ENCODE measurements at regions not wholly inside any gene's neighbourhood (a gene's known extent, or its start where the extent isn't known, plus 50 kb on each side); places are given as distances from the start of the nearest gene placed in this dataset.

DNA sequence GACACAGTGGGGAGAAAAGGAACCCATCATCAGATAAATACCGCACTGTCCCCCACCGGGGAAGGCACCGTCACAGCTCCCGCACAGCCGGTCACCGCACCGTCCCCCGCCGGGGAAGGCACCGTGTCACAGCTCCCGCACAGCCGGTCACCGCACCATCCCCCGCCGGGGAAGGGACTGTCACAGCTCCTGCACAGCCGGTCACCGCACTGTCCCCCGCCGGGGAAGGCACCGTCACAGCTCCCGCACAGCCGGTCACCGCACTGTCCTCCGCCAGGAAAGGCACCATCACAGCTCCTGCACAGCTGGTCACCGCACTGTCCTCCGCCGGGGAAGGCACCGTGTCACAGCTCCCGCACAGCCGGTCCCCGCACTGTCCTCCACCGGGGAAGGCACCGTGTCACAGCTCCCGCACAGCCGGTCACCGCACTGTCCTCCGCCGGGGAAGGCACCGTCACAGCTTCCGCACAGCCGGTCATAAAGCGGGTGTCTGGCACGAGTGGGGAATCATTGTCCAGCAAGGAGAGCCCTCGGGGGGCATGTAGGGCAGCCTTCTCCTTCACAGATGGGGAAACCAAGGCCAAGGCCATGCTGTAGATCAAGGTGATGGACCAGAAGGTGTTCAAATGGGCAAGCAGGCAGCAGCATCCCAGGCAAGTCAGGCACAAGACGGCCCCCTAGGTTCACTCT, 280.1 kb downstream of the NPHP4 start:
- no peaks in the 10 kb centered on the region for H3K79me2 ChIP-seq (ENCODE audit: insufficient read depth, low read length)
- ATAC-seq (ENCODE audit: insufficient read depth, low read depth), result no peak
- H3K4me2 ChIP-seq (ENCODE audit: insufficient read depth, low read length), result no peak overlapping the region
- H3K27ac ChIP-seq (ENCODE audit: low read length), result no peak overlapping the region
- no peak overlapping the region for H3K4me3 ChIP-seq (ENCODE audit: low read depth in 1 of 2, low read length in 2 of 2)
- H3K9me3 ChIP-seq (ENCODE audit: insufficient read depth, low read length, severe bottlenecking), result peaks cover 5% of the 10 kb centered on the region
- no peak for TF ChIP-seq EZH2 (IDR thresholded peaks at IDR 0.05; ENCODE audit: borderline replicate concordance, low read depth, low read length, severe bottlenecking)
- TF ChIP-seq, protein P1, sequence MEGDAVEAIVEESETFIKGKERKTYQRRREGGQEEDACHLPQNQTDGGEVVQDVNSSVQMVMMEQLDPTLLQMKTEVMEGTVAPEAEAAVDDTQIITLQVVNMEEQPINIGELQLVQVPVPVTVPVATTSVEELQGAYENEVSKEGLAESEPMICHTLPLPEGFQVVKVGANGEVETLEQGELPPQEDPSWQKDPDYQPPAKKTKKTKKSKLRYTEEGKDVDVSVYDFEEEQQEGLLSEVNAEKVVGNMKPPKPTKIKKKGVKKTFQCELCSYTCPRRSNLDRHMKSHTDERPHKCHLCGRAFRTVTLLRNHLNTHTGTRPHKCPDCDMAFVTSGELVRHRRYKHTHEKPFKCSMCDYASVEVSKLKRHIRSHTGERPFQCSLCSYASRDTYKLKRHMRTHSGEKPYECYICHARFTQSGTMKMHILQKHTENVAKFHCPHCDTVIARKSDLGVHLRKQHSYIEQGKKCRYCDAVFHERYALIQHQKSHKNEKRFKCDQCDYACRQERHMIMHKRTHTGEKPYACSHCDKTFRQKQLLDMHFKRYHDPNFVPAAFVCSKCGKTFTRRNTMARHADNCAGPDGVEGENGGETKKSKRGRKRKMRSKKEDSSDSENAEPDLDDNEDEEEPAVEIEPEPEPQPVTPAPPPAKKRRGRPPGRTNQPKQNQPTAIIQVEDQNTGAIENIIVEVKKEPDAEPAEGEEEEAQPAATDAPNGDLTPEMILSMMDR (IDR thresholded peaks at IDR 0.05; ENCODE audit: borderline replicate concordance, extremely low read depth, low read length, poor library complexity, severe bottlenecking), result no peak
- no peaks in the 10 kb centered on the region for H4K20me1 ChIP-seq (ENCODE audit: insufficient read depth, low read length)
- DNase-seq, result no peak
- H3K27me3 ChIP-seq (ENCODE audit: insufficient read depth, low read length, poor library complexity), result no peaks in the 10 kb centered on the region
- H3K9ac ChIP-seq (ENCODE audit: low read depth, low read length), result no peak overlapping the region
- no peak overlapping the region for H2AFZ ChIP-seq (ENCODE audit: low read depth, low read length)
- H3K4me1 ChIP-seq (ENCODE audit: insufficient read depth, low read length), result no peaks in the 10 kb centered on the region
- H3K36me3 ChIP-seq (ENCODE audit: insufficient read depth, low read length), result no peaks in the 10 kb centered on the region

DNA sequence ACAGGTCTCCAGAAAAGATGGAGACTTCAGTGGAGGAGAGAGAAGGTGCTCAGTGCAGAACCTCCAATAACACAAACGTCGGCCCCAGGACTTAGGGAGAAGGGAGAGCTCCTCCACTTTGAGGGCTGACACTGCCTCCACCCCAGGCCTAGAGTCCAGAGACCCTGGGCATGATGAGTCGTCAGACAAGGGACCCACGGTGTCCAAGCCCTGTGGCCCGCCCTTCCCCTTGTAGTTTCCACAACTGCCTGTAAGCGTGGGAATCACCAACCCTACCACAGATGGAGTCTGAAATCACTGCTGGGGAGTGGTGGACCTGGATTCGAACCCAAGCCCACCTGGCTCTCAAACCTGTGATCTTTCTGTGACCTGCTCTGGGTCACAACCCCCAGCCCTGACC, 281.1 kb downstream of the NPHP4 start:
- ATAC-seq (ENCODE audit: insufficient read depth, low read depth), result no peak
- no peak overlapping the region for H3K4me2 ChIP-seq (ENCODE audit: insufficient read depth, low read length)

DNA sequence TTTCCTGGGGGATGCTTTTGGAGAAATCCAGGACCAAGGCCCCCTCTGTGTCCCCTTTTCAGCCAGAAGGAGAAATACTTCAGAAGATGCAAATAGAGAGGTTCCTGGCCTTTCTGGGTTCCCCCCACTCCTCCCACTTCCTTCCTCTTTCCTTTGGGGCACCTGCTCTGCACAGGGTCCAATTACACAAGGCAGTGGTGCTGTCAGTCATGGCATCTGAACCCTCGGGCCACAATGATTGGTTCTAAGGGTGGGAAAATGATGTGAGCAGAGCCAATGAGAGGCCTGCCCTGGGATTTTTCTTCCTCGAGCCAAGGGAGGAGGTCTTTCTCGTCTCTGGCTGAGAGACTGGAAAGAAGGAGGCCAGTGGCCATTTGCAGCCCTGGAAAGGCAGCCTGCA, 282.2 kb downstream of the NPHP4 start:
- no peaks in the 10 kb centered on the region for H3K36me3 ChIP-seq (ENCODE audit: insufficient read depth, low read length)
- no peak overlapping the region for H2AFZ ChIP-seq (ENCODE audit: low read depth, low read length)
- no peaks in the 10 kb centered on the region for H3K79me2 ChIP-seq (ENCODE audit: insufficient read depth, low read length)
- TF ChIP-seq, protein P1 (IDR thresholded peaks at IDR 0.05; ENCODE audit: borderline replicate concordance, extremely low read depth, low read length, poor library complexity, severe bottlenecking), result no peak
- no peak for TF ChIP-seq EZH2 (IDR thresholded peaks at IDR 0.05; ENCODE audit: borderline replicate concordance, low read depth, low read length, severe bottlenecking)
- H3K9me3 ChIP-seq (ENCODE audit: insufficient read depth, low read length, severe bottlenecking), result no peaks in the 10 kb centered on the region
- peak; percentile 6 for DNase-seq
- H3K27ac ChIP-seq (ENCODE audit: low read length), result no peak overlapping the region
- H3K4me1 ChIP-seq (ENCODE audit: insufficient read depth, low read length), result no peaks in the 10 kb centered on the region
- H3K9ac ChIP-seq (ENCODE audit: low read depth, low read length), result no peak overlapping the region
- no peak overlapping the region for H3K4me2 ChIP-seq (ENCODE audit: insufficient read depth, low read length)
- no peak for ATAC-seq (ENCODE audit: insufficient read depth, low read depth)
- no peak overlapping the region for H3K4me3 ChIP-seq (ENCODE audit: low read depth in 1 of 2, low read length in 2 of 2)
- no peaks in the 10 kb centered on the region for H3K27me3 ChIP-seq (ENCODE audit: insufficient read depth, low read length, poor library complexity)
- no peaks in the 10 kb centered on the region for H4K20me1 ChIP-seq (ENCODE audit: insufficient read depth, low read length)

More for the DNA sequence above, 281.1 kb downstream of the NPHP4 start:
- Histone ChIP-seq H3K27ac (ENCODE audit: low read length) (no peak overlapping the region), H3K4me3 (ENCODE audit: low read depth in 1 of 2, low read length in 2 of 2) (no peak overlapping the region), H3K9ac (ENCODE audit: low read depth, low read length) (no peak overlapping the region), H3K79me2 (ENCODE audit: insufficient read depth, low read length) (no peaks in the 10 kb centered on the region), H2AFZ (ENCODE audit: low read depth, low read length) (no peak overlapping the region), H3K27me3 (ENCODE audit: insufficient read depth, low read length, poor library complexity) (no peaks in the 10 kb centered on the region), H3K4me1 (ENCODE audit: insufficient read depth, low read length) (no peaks in the 10 kb centered on the region), H4K20me1 (ENCODE audit: insufficient read depth, low read length) (no peaks in the 10 kb centered on the region), H3K36me3 (ENCODE audit: insufficient read depth, low read length) (no peaks in the 10 kb centered on the region), H3K9me3 (ENCODE audit: insufficient read depth, low read length, severe bottlenecking) (peaks cover 5% of the 10 kb centered on the region)
- TF ChIP-seq EZH2 (IDR thresholded peaks at IDR 0.05; ENCODE audit: borderline replicate concordance, low read depth, low read length, severe bottlenecking), result no peak
- TF ChIP-seq, protein P1 (IDR thresholded peaks at IDR 0.05; ENCODE audit: borderline replicate concordance, extremely low read depth, low read length, poor library complexity, severe bottlenecking), result no peak
- no peak for DNase-seq
